ENCODE measurements at regions not wholly inside any gene's neighbourhood (a gene's known extent, or its start where the extent isn't known, plus 50 kb on each side); places are given as distances from the start of the nearest gene placed in this dataset.

GRCh38 chr1:173411835-173412742 lies 65.0 kb upstream of the PRDX6 start:
- Mint-ChIP-seq H3K27ac (peak overlapping the region; percentile 84 to 97 (median 96)), H3K9me3 (no peaks in the 10 kb centered on the region), H3K36me3 (peaks cover 2% of the 10 kb centered on the region), H3K4me3 (peak overlapping the region in 3 of 4 donors; percentile 80 to 88 (median 85)), H3K4me1 (peaks cover 63 to 79% (median 67%) of the 10 kb centered on the region in 3 donors), H3K27me3 (no peaks in the 10 kb centered on the region)

- H3K9me3 Mint-ChIP-seq = no peaks in the 10 kb centered on the region
- no peaks in the 10 kb centered on the region for H3K27me3 Mint-ChIP-seq
- peaks cover 73 to 85% (median 74%) of the 10 kb centered on the region in 3 donors for H3K4me1 Mint-ChIP-seq
- peaks cover 2% of the 10 kb centered on the region for H3K36me3 Mint-ChIP-seq
- peak overlapping the region; percentile 5 to 91 (median 84) for H3K4me3 Mint-ChIP-seq
- peak overlapping the region; percentile 84 to 97 (median 96) for H3K27ac Mint-ChIP-seq
Observed at GRCh38 chr1:173413271-173413707, 63.8 kb upstream of the PRDX6 start.

GRCh38 chr1:173414136-173414535 lies 63.0 kb upstream of the PRDX6 start:
- Mint-ChIP-seq H3K9me3 (no peaks in the 10 kb centered on the region), H3K36me3 (peaks cover 2% of the 10 kb centered on the region), H3K27ac (peak overlapping the region; percentile 84 to 97 (median 96)), H3K4me1 (peaks cover 72 to 85% (median 75%) of the 10 kb centered on the region in 3 donors), H3K27me3 (no peaks in the 10 kb centered on the region), H3K4me3 (peak overlapping the region; percentile 59 to 91 (median 84))

GRCh38 chr1:173414539-173415226 lies 62.5 kb upstream of the PRDX6 start:
- H3K27me3 Mint-ChIP-seq = no peaks in the 10 kb centered on the region
- peaks cover 69 to 84% (median 74%) of the 10 kb centered on the region in 3 donors for H3K4me1 Mint-ChIP-seq
- H3K36me3 Mint-ChIP-seq = peaks cover 2% of the 10 kb centered on the region
- no peaks in the 10 kb centered on the region for H3K9me3 Mint-ChIP-seq
- peak overlapping the region in 3 of 4 donors; percentile 80 to 92 (median 91) for H3K4me3 Mint-ChIP-seq
- H3K27ac Mint-ChIP-seq = peak overlapping the region; percentile 84 to 97 (median 96)

- Mint-ChIP-seq H3K4me1 (peaks cover 67 to 85% (median 77%) of the 10 kb centered on the region in 3 donors), H3K36me3 (peaks cover 2% of the 10 kb centered on the region), H3K27me3 (no peaks in the 10 kb centered on the region), H3K9me3 (no peaks in the 10 kb centered on the region), H3K4me3 (peak overlapping the region; percentile 77 to 92 (median 86)), H3K27ac (peak overlapping the region; percentile 84 to 97 (median 96))
Observed at GRCh38 chr1:173415490-173415889, 61.6 kb upstream of the PRDX6 start.

GRCh38 chr1:173415905-173416450 lies 61.2 kb upstream of the PRDX6 start:
- Mint-ChIP-seq H3K9me3 (no peaks in the 10 kb centered on the region), H3K4me1 (peaks cover 63 to 82% (median 74%) of the 10 kb centered on the region in 3 donors), H3K27ac (peak overlapping the region; percentile 84 to 97 (median 96)), H3K36me3 (peaks cover under 1% of the 10 kb centered on the region), H3K4me3 (peak overlapping the region; percentile 77 to 92 (median 86)), H3K27me3 (no peaks in the 10 kb centered on the region)

GRCh38 chr1:173417563-173417962 lies 59.6 kb upstream of the PRDX6 start:
- Mint-ChIP-seq H3K36me3 (no peaks in the 10 kb centered on the region), H3K9me3 (no peaks in the 10 kb centered on the region), H3K4me3 (peak overlapping the region; percentile 9 to 70 (median 58)), H3K27me3 (no peaks in the 10 kb centered on the region), H3K27ac (peak overlapping the region; percentile 90 to 97 (median 96)), H3K4me1 (peaks cover 63 to 77% (median 71%) of the 10 kb centered on the region in 3 donors)

GRCh38 chr1:173418107-173418985 lies 58.8 kb upstream of the PRDX6 start:
- H3K27me3 Mint-ChIP-seq = no peaks in the 10 kb centered on the region
- H3K36me3 Mint-ChIP-seq = no peaks in the 10 kb centered on the region
- peak overlapping the region; percentile 9 to 70 (median 58) for H3K4me3 Mint-ChIP-seq

GRCh38 chr1:173420330-173420806 lies 56.8 kb upstream of the PRDX6 start:
- H3K4me3 Mint-ChIP-seq = peak overlapping the region in 2 of 4 donors; percentile 22 to 83
- peaks cover 4% of the 10 kb centered on the region for H3K36me3 Mint-ChIP-seq
- peaks cover 38 to 51% (median 43%) of the 10 kb centered on the region in 3 donors for H3K4me1 Mint-ChIP-seq
- H3K27me3 Mint-ChIP-seq = no peaks in the 10 kb centered on the region
- H3K9me3 Mint-ChIP-seq = no peaks in the 10 kb centered on the region
- H3K27ac Mint-ChIP-seq = peak overlapping the region; percentile 63 to 76 (median 72)

More at GRCh38 chr1:173418107-173418985, 58.8 kb upstream of the PRDX6 start:
- Mint-ChIP-seq H3K9me3 (no peaks in the 10 kb centered on the region), H3K4me1 (peaks cover 55 to 71% (median 63%) of the 10 kb centered on the region in 3 donors), H3K27ac (peak overlapping the region; percentile 90 to 97 (median 96))

GRCh38 chr1:173421286-173421685 lies 55.8 kb upstream of the PRDX6 start:
- Mint-ChIP-seq H3K4me1 (peaks cover 29 to 42% (median 35%) of the 10 kb centered on the region in 3 donors), H3K27me3 (no peaks in the 10 kb centered on the region), H3K9me3 (no peaks in the 10 kb centered on the region), H3K36me3 (peaks cover 4% of the 10 kb centered on the region), H3K4me3 (no peak overlapping the region), H3K27ac (no peak overlapping the region)

- H3K27ac Mint-ChIP-seq = peak overlapping the region in 2 of 3 donors; percentile 22 to 71
- H3K36me3 Mint-ChIP-seq = peaks cover 4% of the 10 kb centered on the region
- no peak overlapping the region for H3K4me3 Mint-ChIP-seq
- H3K4me1 Mint-ChIP-seq = peaks cover 28 to 40% (median 35%) of the 10 kb centered on the region in 3 donors
- no peaks in the 10 kb centered on the region for H3K9me3 Mint-ChIP-seq
- H3K27me3 Mint-ChIP-seq = no peaks in the 10 kb centered on the region
Observed at GRCh38 chr1:173421789-173422188, 55.3 kb upstream of the PRDX6 start.

GRCh38 chr1:173422456-173422976 lies 54.6 kb upstream of the PRDX6 start:
- no peaks in the 10 kb centered on the region for H3K27me3 Mint-ChIP-seq
- H3K36me3 Mint-ChIP-seq = peaks cover 4% of the 10 kb centered on the region
- H3K4me3 Mint-ChIP-seq = no peak overlapping the region
- H3K9me3 Mint-ChIP-seq = no peaks in the 10 kb centered on the region
- H3K4me1 Mint-ChIP-seq = peaks cover 26 to 32% (median 30%) of the 10 kb centered on the region in 3 donors
- peak overlapping the region in 2 of 3 donors; percentile 49 to 53 for H3K27ac Mint-ChIP-seq

GRCh38 chr1:173423291-173423690 lies 53.8 kb upstream of the PRDX6 start:
- Mint-ChIP-seq H3K4me1 (peaks cover 21 to 26% (median 23%) of the 10 kb centered on the region in 3 donors), H3K36me3 (peaks cover 4% of the 10 kb centered on the region), H3K9me3 (no peaks in the 10 kb centered on the region), H3K27me3 (no peaks in the 10 kb centered on the region), H3K27ac (peak overlapping the region in 1 of 3 donors; percentile 27), H3K4me3 (no peak overlapping the region)
